DND-41 (cell line): ENCODE measurements at regions not wholly inside any gene's neighbourhood (a gene's known extent, or its start where the extent isn't known, plus 50 kb on each side); places are given as distances from the start of the nearest gene placed in this dataset.

Experiments used
- CTCF ChIP-seq: IDR thresholded peaks from 2 replicates; pipeline ENCODE4 v1.5.1; 2012; ENCODE audit warnings: borderline replicate concordance, low read length, moderate library complexity, mild to moderate bottlenecking; ENCODE audit not compliant: poor library complexity, severe bottlenecking; ENCODE audit errors: extremely low read depth
- EZH2 ChIP-seq: IDR thresholded peaks from 3 replicates; pipeline ENCODE4 v1.6.1; 2012; ENCODE audit warnings: borderline replicate concordance, low read depth, mild to moderate bottlenecking, moderate library complexity, low read length, inconsistent platforms; ENCODE audit not compliant: severe bottlenecking

- no peak for TF ChIP-seq CTCF
- TF ChIP-seq EZH2 = no peak
These were observed 1792.7 kb upstream of the MIR17HG start for GRCh38 chr13:89554801-89555200.
